ENCODE measurements at regions not wholly inside any gene's neighbourhood (a gene's known extent, or its start where the extent isn't known, plus 50 kb on each side); places are given as distances from the start of the nearest gene placed in this dataset.
"Not testable (repeated sequence)": the region's sequence is repeated elsewhere in the genome, so short reads cannot be mapped to it uniquely, and the experiment has no call there.

- no peak for TF ChIP-seq CTCF (IDR thresholded peaks at IDR 0.05; ENCODE audit: low read depth, low read length)
- H3K4me3 ChIP-seq (ENCODE audit: low read depth, low read length) = no peak overlapping the region
Observed at GRCh38 chr10:53361936-53362335, 589.4 kb upstream of the MBL2 start.

GRCh38 chr10:53361281-53361680 is 588.7 kb upstream of the MBL2 start:
- TF ChIP-seq CTCF (IDR thresholded peaks at IDR 0.05; ENCODE audit: low read depth, low read length) = no peak
- no peak overlapping the region for H3K4me3 ChIP-seq (ENCODE audit: low read depth, low read length)

GRCh38 chr10:53358978-53359377 is 586.4 kb upstream of the MBL2 start:
- not testable (repeated sequence) for H3K4me3 ChIP-seq (ENCODE audit: low read depth, low read length)

GRCh38 chr10:53358536-53358935 is 586.0 kb upstream of the MBL2 start:
- no peak overlapping the region for H3K4me3 ChIP-seq (ENCODE audit: low read depth, low read length)

GRCh38 chr10:53357587-53357986 is 585.0 kb upstream of the MBL2 start:
- no peak for TF ChIP-seq CTCF (IDR thresholded peaks at IDR 0.05; ENCODE audit: low read depth, low read length)
- no peak overlapping the region for H3K4me3 ChIP-seq (ENCODE audit: low read depth, low read length)

More at GRCh38 chr10:53358536-53358935, 586.0 kb upstream of the MBL2 start:
- TF ChIP-seq CTCF (IDR thresholded peaks at IDR 0.05; ENCODE audit: low read depth, low read length) = no peak

GRCh38 chr10:53356616-53357349 is 584.2 kb upstream of the MBL2 start:
- TF ChIP-seq CTCF (IDR thresholded peaks at IDR 0.05; ENCODE audit: low read depth, low read length) = no peak
- no peak overlapping the region for H3K4me3 ChIP-seq (ENCODE audit: low read depth, low read length)

GRCh38 chr10:53342531-53342930 is 569.9 kb upstream of the MBL2 start:
- H3K4me3 ChIP-seq (ENCODE audit: low read depth, low read length) = not testable (repeated sequence)

- not testable (repeated sequence) for H3K4me3 ChIP-seq (ENCODE audit: low read depth, low read length)
Observed at GRCh38 chr10:53338199-53338598, 565.6 kb upstream of the MBL2 start.

- not testable (repeated sequence) for H3K4me3 ChIP-seq (ENCODE audit: low read depth, low read length)
Observed at GRCh38 chr10:53335803-53336422, 563.3 kb upstream of the MBL2 start.
